ENCODE measurements at regions not wholly inside any gene's neighbourhood (a gene's known extent, or its start where the extent isn't known, plus 50 kb on each side); places are given as distances from the start of the nearest gene placed in this dataset.

DNA sequence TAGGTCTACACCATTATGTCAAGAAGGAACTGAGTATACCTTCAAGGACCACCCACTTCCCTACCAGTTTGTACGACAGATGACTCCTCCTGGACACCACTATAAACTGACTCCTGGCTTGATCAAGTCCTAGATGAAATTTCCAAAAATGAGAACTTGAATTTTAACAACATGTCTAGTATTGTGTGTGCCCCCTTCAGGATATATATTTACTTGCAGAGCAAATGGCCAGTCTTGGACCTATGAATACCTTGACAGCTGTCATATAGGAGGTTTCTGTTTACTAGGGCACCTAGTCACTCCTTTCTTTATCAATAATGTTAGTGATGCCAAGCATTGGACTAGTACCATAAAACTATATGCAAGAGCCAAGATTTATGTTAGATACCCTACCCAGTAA lies 94.1 kb upstream of the TMEM26 start:
- no peak for DNase-seq (ENCODE audit: low spot score)

DNA sequence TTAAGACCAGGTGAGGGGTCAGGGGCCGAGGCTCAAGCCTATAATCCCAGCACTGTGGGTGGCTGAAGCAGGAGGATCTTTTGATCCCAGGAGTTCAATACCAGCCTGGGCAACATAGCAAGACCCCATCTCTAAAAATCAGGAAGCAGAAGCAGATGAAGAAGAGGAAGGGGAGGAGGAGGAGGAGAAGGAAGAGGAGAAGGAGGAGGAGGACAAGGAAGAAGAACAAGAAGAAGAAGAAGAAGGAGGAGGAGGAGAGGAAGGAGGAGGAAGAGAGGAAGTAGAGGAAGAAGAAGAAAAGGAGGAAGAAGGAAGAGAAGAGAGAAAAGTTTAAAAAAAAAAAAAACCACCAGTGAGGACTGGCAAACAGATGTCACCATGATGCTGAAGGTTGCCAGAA lies 92.0 kb upstream of the TMEM26 start:
- no peak for DNase-seq (ENCODE audit: low spot score)

- no peak for DNase-seq (ENCODE audit: low spot score)
These were observed 90.7 kb upstream of the TMEM26 start for GRCh38 chr10:61543831-61544230.

- no peak for DNase-seq (ENCODE audit: low spot score)
These were observed 89.4 kb upstream of the TMEM26 start for GRCh38 chr10:61542596-61542995.

- no peak for DNase-seq (ENCODE audit: low spot score)
These were observed 88.8 kb upstream of the TMEM26 start for GRCh38 chr10:61541960-61542359.

DNA sequence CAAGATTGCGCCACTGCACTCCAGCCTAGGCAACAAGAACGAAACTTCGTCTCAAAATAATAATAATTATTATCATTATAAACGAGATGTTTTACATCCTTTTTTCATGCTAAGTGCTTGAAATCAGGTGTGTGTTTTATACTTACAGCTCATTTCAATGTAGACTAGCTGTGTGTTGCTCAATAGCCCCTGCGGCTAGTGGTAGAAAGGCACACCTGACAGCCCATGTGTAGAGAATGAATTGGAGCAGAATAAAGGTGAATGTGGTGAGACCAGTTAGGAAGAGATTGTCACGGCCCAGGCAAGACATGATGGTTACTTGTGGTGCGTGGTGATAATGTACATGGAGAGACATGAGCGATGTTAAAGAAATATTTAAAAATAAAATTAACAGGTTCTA lies 86.7 kb upstream of the TMEM26 start:
- DNase-seq (ENCODE audit: low spot score), result no peak

- no peak for DNase-seq (ENCODE audit: low spot score)
These were observed 76.0 kb upstream of the TMEM26 start for GRCh38 chr10:61529208-61529607.

GRCh38 chr10:61503051-61503450 lies 49.9 kb upstream of the TMEM26 start:
- no peak for DNase-seq (ENCODE audit: low spot score)

Measured in HT-29 (cell line).